HG03097 (cell line): ENCODE measurements at regions not wholly inside any gene's neighbourhood (a gene's known extent, or its start where the extent isn't known, plus 50 kb on each side); places are given as distances from the start of the nearest gene placed in this dataset.
"Not testable (repeated sequence)": the region's sequence is repeated elsewhere in the genome, so short reads cannot be mapped to it uniquely, and the experiment has no call there.

ENCODE experiments used
- ATAC-seq: cut with Tn5 transposase; IDR thresholded peaks from one replicate; pipeline ENCODE4 v1.9.1; 2021; ENCODE audit not compliant: unreplicated experiment, low FRiP score

- ATAC-seq, result no peak
Observed at GRCh38 chr18:73168236-73168635, 300.4 kb upstream of the NETO1 start.

DNA sequence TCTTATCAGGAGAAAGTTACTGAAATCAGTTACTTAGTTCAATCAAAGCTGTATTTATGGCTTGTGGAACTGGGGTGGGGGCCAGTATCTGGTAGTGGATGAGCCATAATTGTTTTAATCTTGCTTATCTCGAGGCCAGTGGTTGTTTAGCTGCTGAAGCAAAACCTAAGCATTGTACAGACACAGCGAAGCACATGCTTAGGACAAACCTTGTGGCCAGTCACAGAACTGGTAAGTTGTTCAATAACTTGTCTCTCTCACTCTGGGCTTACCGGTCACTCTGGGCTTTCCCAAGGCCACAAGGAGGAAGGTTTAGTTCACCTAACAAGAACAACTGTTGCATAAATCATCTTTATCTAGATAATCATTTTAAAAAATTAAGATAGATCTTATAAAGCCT, 296.6 kb upstream of the NETO1 start:
- no peak for ATAC-seq

DNA sequence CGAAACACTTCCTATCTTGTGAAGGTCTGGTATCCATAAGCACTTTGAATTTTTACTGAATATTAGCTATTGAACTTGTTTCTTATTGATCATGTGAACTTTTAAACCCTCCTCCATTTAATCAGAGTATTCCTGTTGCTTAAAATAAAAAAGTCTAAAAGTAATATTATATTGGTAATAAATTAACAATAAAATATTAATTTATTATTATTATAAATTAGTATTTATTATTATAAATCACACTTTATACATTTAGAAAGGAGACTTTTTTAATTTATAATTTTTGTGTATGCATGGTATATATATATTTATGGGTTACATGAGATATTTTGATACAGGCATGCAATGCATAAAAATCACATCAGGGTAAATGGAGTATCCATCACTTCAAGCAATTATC, 295.4 kb upstream of the NETO1 start:
- ATAC-seq, result no peak

GRCh38 chr18:73156117-73156516, 288.3 kb upstream of the NETO1 start:
- ATAC-seq, result no peak

DNA sequence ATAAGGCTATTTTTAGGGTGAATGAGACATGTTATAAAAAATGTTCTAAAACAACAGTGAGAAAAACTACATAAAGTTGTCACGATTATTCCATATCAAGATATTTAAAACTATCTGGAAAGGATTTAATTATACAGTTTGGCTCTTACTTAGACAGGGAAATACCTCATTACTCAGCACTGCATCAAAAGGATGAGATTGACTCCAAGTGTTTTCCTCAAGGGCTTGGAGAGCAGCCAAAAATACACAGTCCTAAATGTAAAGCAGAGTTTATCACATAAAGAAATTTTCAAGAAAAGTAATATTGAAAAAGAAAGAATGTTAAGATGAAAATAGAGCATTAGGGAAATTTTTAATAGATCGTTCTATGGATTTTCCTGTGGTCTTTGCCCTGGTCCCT, 285.5 kb upstream of the NETO1 start:
- no peak for ATAC-seq

- ATAC-seq, result no peak
Observed at GRCh38 chr18:73151086-73151485, 283.3 kb upstream of the NETO1 start.

GRCh38 chr18:73150199-73150598, 282.4 kb upstream of the NETO1 start:
- no peak for ATAC-seq

DNA sequence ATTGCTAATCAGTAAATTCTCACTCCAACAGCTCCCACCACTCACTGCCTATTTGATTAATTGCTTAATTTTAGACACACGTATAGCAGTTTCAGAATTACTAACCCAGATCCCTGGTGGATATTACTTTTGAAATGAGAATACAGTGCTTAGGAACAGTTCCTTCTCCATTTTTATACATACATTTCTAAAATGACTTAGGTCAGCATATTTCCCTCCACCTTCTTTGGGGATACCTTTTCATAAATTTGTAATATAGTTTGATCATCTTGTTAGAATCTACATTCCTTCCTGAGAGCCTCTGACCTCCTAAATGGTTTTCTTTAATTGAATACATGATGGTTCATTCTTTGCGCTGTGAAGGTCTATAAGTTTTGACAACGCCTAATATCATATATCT, 279.8 kb upstream of the NETO1 start:
- ATAC-seq, result no peak

GRCh38 chr18:73144030-73144429, 276.2 kb upstream of the NETO1 start:
- ATAC-seq, result no peak

GRCh38 chr18:73136134-73136533, 268.3 kb upstream of the NETO1 start:
- ATAC-seq, result no peak

DNA sequence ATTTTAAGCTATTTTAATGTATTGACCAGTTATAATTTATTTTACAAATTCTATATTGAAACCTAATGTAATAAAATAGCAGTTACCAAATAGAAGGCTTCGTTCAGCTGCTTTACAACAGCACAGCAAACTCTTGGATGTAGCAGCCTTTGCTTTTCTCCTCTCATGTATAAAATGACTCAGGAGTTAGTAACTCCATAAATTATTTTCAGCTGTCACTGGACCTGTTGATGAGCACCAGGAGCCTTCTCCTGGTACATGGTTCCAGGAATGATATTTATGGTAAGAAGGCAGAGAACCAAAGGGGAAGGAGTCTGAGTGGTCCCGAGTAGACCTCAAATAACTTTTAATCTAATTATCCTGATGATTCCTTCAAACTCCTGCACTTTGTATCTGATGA, 256.4 kb upstream of the NETO1 start:
- ATAC-seq, result no peak

DNA sequence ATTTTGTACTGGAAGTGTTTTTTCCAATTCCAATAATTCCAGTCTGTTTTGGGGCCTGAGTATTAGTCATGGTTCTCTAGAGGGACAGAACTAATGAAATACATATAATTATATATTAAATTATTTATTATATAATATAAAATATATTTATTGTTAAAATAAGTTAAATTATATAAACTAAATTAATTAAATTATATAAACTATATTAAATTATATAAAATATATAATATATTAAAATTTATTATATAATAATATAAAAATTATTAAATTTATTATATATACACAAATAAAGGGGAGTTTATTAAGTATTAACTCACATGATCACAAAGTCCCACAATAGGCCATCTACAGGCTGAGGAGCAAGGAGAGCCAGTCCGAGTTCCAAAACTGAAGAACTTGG, 253.4 kb upstream of the NETO1 start:
- no peak for ATAC-seq

GRCh38 chr18:73120626-73121025, 252.8 kb upstream of the NETO1 start:
- no peak for ATAC-seq

GRCh38 chr18:73119574-73119973, 251.8 kb upstream of the NETO1 start:
- ATAC-seq, result no peak

DNA sequence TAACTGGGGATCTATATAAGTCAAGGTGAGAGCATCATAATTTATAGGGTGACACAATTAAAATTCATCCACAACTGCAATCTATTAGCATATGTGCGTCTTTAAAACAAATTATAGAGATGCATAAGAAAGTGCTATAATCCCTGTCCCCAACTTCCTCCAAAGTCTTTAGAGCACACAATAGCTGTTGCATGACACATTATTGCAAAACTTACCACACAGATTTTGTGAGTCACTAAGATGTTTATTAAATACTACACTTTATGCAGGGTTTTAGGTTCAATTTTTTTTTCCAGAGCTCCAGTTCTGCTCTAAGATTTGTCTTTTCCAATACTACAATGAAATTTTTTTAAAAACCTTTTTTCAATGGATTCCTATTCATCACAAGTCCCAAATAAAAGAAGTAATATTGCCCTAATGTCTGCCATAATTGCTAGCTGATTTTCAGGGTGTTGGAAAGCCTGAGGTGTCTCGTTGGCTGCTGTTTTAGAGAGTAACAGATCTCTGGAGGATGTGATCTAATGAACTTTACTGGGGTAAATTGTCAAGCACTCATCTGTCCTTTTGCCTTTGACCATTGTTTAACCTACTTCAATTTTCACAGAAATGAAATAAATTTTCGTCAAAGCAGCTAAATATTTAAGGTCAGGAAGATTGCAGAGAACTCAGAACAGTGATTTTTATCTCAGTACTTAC, 250.5 kb upstream of the NETO1 start:
- no peak for ATAC-seq

GRCh38 chr18:73110307-73110706, 242.5 kb upstream of the NETO1 start:
- no peak for ATAC-seq

GRCh38 chr18:73101977-73102376, 234.2 kb upstream of the NETO1 start:
- no peak for ATAC-seq

DNA sequence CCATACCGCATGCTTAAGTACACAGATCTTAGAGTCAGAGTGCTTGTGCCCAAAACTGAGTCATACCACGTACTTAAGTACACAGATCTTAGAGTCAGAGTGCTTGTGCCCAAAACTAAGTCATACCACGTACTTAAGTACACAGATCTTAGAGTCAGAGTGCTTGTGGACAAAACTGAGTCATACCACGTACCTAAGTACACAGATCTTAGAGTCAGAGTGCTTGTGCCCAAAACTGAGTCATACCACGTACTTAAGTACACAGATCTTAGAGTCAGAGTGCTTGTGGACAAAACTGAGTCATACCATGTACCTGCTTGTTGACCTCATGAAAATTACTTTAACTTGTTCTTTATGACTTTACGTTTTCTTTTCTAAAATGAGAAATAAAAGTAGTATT, 233.7 kb upstream of the NETO1 start:
- ATAC-seq, result not testable (repeated sequence)

DNA sequence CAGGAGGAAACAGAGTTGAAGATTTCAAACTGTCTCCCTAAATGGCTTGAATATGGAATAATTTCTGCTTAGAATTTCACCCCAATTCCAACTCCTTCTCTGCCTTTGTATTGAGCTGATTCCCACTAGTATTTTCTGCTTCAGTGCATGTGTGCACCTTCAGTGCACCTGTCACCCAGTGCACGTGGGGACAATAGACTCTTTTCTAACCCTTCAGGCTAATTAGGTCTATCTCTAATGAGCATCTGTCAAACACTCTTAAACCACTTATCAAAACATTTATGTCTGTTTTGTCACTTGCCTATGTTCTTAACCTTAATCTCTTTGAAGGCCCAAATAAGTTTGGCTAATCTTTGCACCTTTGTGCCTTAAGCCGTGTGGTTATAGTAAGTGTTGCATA, 232.0 kb upstream of the NETO1 start:
- no peak for ATAC-seq

GRCh38 chr18:73093687-73094250, 226.0 kb upstream of the NETO1 start:
- no peak for ATAC-seq

GRCh38 chr18:73088445-73088844, 220.7 kb upstream of the NETO1 start:
- no peak for ATAC-seq

DNA sequence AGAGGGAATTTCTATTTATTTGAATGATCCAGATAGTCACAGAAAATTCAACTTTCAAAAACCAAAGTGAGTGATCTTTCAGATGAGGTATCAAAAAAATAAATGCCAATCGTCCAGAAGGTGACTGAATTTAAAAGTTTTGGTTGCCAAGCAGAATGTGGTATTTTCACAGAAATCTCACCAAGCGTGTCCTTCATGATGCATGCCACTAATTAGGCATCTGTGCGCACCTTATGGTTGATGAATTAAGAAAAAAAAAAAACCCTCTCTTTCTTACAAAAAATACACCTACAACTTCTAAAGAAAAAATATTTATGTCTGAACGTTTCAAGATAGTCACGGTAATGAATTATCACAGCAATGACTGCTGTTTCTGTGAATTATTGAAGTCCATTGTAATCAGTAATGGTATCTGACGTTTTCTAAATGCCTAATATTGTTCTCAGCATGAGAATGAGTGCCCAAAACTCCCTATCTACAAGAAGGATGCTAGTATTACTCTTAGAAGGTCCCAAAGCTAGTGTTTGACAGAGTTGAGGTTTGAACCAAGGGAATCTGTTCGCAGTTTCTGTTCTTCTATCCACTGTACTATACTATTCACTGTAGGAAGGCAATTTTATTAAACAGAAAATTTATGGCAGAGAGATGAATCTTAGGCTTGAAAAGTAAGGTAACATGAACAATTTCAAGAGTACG, 219.6 kb upstream of the NETO1 start:
- no peak for ATAC-seq
